ENCODE measurements at regions not wholly inside any gene's neighbourhood (a gene's known extent, or its start where the extent isn't known, plus 50 kb on each side); places are given as distances from the start of the nearest gene placed in this dataset.

DNA sequence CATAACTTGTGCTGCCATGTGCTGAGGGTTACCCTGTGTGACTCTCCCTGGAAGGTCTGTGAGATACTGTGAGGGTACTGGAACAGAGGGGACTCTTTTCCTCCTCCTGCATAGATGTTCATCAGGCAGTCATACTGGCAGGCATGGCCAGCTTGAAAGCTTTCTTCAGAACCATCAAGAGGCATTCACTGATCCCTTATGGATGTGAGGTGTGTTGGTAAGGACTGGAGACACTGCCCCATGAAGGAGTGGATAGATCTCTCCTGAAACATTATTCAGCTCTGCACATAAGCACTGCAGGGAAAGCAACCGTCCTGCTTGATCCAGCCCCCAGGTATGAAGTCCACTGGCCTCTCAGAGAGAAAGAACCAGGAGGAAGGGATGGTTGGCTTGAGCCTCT is 176.6 kb upstream of the ARL4C start:
- TF ChIP-seq CTCF (IDR thresholded peaks at IDR 0.05) (no peak), NFYB (CRISPR knock-in tag; conservative IDR thresholded peaks at IDR 0.05; ENCODE audit: low read depth) (no peak), ATF3 (CRISPR knock-in tag; conservative IDR thresholded peaks at IDR 0.05) (no peak), TCF7 (CRISPR knock-in tag; IDR thresholded peaks at IDR 0.05; ENCODE audit: low read depth) (no peak), CREB1 (CRISPR knock-in tag; IDR thresholded peaks at IDR 0.05) (no peak), ZBTB21 (CRISPR knock-in tag; IDR thresholded peaks at IDR 0.05; ENCODE audit: borderline replicate concordance) (no peak), CBFB (CRISPR knock-in tag; IDR thresholded peaks at IDR 0.05; ENCODE audit: low read depth) (no peak), FOXP1 (CRISPR knock-in tag; IDR thresholded peaks at IDR 0.05; ENCODE audit: borderline replicate concordance) (no peak), IRF2 (CRISPR knock-in tag; IDR thresholded peaks at IDR 0.05; ENCODE audit: borderline replicate concordance, low read depth) (no peak), USF1 (CRISPR knock-in tag; IDR thresholded peaks at IDR 0.05) (no peak), ZNF512 (CRISPR knock-in tag; IDR thresholded peaks at IDR 0.05; ENCODE audit: borderline replicate concordance) (no peak)
- TF ChIP-seq, protein P1, sequence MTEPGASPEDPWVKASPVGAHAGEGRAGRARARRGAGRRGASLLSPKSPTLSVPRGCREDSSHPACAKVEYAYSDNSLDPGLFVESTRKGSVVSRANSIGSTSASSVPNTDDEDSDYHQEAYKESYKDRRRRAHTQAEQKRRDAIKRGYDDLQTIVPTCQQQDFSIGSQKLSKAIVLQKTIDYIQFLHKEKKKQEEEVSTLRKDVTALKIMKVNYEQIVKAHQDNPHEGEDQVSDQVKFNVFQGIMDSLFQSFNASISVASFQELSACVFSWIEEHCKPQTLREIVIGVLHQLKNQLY (CRISPR knock-in tag; IDR thresholded peaks at IDR 0.05): no peak

Measured in WTC11 (cell line).